Breast epithelium (tissue), 3 donors: ENCODE measurements at regions not wholly inside any gene's neighbourhood (a gene's known extent, or its start where the extent isn't known, plus 50 kb on each side); places are given as distances from the start of the nearest gene placed in this dataset.

Experiments
- POLR2A ChIP-seq: fragments of 450-650 bp; IDR thresholded peaks from one replicate; pipeline ENCODE4 v1.6.1; 2016; ENCODE audit warnings: antibody characterized with exemption, mild to moderate bottlenecking, moderate library complexity
- TF ChIP-seq, protein P1 (sequence below), 3 donors: fragments of 450-650 bp; IDR thresholded peaks; one replicate each; pipeline ENCODE4 v1.5.1; 2016 to 2017; ENCODE audit warnings: antibody characterized with exemption in 3 of 3, mild to moderate bottlenecking in 3 of 3, moderate library complexity in 3 of 3

DNA sequence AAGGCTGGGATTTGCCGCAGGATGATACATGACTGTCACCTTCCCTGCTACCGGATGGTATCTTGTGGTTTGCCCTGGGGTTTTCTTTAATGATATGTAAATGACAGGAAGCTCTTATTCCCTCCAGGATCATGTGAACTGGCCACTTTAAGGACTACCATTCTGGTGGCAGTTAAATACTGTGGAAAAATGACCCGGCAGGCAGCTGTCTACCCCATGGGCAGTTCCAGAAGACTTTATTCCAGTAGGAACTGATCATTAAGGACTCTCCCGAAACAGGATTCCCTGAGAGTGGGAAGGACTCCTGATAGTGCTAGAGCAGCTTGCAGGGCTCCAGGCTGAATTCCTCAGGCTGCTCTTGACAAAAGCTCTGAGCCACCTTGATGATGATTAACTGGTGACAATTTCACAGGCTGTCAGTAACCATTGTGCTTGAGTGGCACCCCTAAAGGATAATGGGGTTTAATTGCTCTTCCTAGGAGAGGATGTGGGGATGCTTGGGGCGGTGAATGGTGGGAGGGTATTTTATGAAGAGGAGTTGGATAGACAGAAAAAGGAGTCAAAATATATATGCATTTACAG is 212.0 kb downstream of the CPS1 start:
- TF ChIP-seq, protein P1, sequence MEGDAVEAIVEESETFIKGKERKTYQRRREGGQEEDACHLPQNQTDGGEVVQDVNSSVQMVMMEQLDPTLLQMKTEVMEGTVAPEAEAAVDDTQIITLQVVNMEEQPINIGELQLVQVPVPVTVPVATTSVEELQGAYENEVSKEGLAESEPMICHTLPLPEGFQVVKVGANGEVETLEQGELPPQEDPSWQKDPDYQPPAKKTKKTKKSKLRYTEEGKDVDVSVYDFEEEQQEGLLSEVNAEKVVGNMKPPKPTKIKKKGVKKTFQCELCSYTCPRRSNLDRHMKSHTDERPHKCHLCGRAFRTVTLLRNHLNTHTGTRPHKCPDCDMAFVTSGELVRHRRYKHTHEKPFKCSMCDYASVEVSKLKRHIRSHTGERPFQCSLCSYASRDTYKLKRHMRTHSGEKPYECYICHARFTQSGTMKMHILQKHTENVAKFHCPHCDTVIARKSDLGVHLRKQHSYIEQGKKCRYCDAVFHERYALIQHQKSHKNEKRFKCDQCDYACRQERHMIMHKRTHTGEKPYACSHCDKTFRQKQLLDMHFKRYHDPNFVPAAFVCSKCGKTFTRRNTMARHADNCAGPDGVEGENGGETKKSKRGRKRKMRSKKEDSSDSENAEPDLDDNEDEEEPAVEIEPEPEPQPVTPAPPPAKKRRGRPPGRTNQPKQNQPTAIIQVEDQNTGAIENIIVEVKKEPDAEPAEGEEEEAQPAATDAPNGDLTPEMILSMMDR (IDR thresholded peaks at IDR 0.05), result no peak
- no peak for TF ChIP-seq POLR2A
